NB4 (cell line): ENCODE measurements at regions not wholly inside any gene's neighbourhood (a gene's known extent, or its start where the extent isn't known, plus 50 kb on each side); places are given as distances from the start of the nearest gene placed in this dataset.

Experiments used
- POLR2A ChIP-seq: IDR thresholded peaks from 2 replicates; pipeline ENCODE4 v1.6.1; 2011; ENCODE audit warnings: mild to moderate bottlenecking; ENCODE audit not compliant: insufficient read length; ENCODE audit errors: extremely low read depth
- TF ChIP-seq, protein P1 (sequence below): IDR thresholded peaks from one replicate; pipeline ENCODE4 v1.5.1; 2012; ENCODE audit warnings: low read depth, low read length
- TF ChIP-seq, protein P2 (sequence below): IDR thresholded peaks from 2 replicates; pipeline ENCODE4 v1.6.1; 2011; ENCODE audit warnings: low read depth, low read length

DNA sequence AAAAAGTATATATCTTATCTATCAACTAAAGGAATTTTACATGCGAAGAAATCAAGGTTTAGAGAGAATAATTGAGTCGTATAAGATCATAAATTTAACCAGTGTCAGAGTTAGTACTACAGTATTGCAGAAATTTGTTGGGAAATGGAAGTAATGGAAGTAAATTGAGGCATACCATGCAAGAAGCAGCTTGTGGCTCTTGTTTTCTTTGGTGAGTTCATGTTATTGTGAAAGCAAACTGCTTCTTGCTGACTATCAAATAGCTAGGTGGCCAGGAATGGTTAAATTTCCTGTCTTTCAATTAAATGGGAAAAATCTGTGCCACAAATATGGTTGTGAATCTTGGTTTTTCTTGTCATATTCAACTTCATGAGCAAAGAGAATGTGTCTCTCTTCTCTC is 652.7 kb downstream of the LMO4 start:
- TF ChIP-seq, protein P1, sequence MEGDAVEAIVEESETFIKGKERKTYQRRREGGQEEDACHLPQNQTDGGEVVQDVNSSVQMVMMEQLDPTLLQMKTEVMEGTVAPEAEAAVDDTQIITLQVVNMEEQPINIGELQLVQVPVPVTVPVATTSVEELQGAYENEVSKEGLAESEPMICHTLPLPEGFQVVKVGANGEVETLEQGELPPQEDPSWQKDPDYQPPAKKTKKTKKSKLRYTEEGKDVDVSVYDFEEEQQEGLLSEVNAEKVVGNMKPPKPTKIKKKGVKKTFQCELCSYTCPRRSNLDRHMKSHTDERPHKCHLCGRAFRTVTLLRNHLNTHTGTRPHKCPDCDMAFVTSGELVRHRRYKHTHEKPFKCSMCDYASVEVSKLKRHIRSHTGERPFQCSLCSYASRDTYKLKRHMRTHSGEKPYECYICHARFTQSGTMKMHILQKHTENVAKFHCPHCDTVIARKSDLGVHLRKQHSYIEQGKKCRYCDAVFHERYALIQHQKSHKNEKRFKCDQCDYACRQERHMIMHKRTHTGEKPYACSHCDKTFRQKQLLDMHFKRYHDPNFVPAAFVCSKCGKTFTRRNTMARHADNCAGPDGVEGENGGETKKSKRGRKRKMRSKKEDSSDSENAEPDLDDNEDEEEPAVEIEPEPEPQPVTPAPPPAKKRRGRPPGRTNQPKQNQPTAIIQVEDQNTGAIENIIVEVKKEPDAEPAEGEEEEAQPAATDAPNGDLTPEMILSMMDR, result no peak
- no peak for TF ChIP-seq POLR2A
- TF ChIP-seq, protein P2, sequence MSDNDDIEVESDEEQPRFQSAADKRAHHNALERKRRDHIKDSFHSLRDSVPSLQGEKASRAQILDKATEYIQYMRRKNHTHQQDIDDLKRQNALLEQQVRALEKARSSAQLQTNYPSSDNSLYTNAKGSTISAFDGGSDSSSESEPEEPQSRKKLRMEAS, result no peak
